HepG2 (cell line): ENCODE measurements at regions not wholly inside any gene's neighbourhood (a gene's known extent, or its start where the extent isn't known, plus 50 kb on each side); places are given as distances from the start of the nearest gene placed in this dataset.

Source experiments
- ATAC-seq: fragments of 200-7000 bp; cut with Tn5 transposase; 3 replicates; pipeline ENCODE4 v1.9.1; 2020; ENCODE audit warnings: mild to moderate bottlenecking, moderate library complexity
- BruUV-seq: library from RNA; stranded (reverse); fragments of 400-500 nt; replicated peaks from 2 replicates; lab custom pipeline; 2021; lab: Mats Ljungman, UMichigan
- CTCF ChIA-PET: fragments of 300-600 bp; formaldehyde crosslinking; extraction: SDS; loops from one replicate; lab custom pipeline; 2021; ENCODE audit warnings: low total read pairs, inconsistent platforms, low intra/inter-chr PET ratio; lab: Yijun Ruan, JAX
- POLR2A ChIA-PET: fragments of 350-600 bp; sonication (Branson Sonifier 250); formaldehyde crosslinking; loops from one replicate; lab custom pipeline; 2020; ENCODE audit warnings: antibody characterized with exemption, inconsistent platforms; lab: Yijun Ruan, JAX
- DNase-seq: peaks from one replicate; pipeline ENCODE4 v3.0.0-alpha.2; 2015; ENCODE audit warnings: low spot score
- FAIRE-seq: peaks from 3 replicates; lab custom pipeline; 2011; peaks lifted over from hg19 to GRCh38; lab: Jason Lieb, UNC
- H2AFZ ChIP-seq: one replicate; pipeline ENCODE4 v1.6.1; 2011; ENCODE audit warnings: low read length, inconsistent platforms
- H3K27ac ChIP-seq: fragments of 300-600 bp; 3 replicates; pipeline ENCODE4 v1.8.0; 2011; ENCODE audit warnings: mixed run types, mild to moderate bottlenecking, mixed read lengths, low read length, inconsistent platforms; ENCODE audit not compliant: insufficient read depth; ENCODE audit errors: extremely low read length
- H3K27me3 ChIP-seq, 2 experiments: fragments of 200-600 bp in 1 of 2; 2 replicates in 1 of 2; 3 replicates in 1 of 2; pipeline versions ENCODE4 v1.6.0 to v1.8.0; 2011; ENCODE audit warnings: low read length in 2 of 2, mild to moderate bottlenecking in 2 of 2, moderate library complexity in 2 of 2, inconsistent platforms in 1 of 2; ENCODE audit not compliant: insufficient read depth in 2 of 2, control insufficient read depth in 1 of 2
- H3K36me3 ChIP-seq, 2 experiments: fragments of 200-600 bp in 1 of 2; replicated peaks in 1 of 2; 2 replicates in 1 of 2; 3 replicates in 1 of 2; pipeline versions ENCODE4 v1.5.1 to v1.8.0; 2011; ENCODE audit warnings: low read length in 2 of 2, inconsistent platforms in 1 of 2; ENCODE audit not compliant: insufficient read depth in 2 of 2, control insufficient read depth in 1 of 2
- H3K4me1 ChIP-seq: 2 replicates; pipeline ENCODE4 v1.5.1; 2012; ENCODE audit warnings: low read length, inconsistent platforms; ENCODE audit not compliant: insufficient read depth
- H3K4me2 ChIP-seq: 2 replicates; pipeline ENCODE4 v1.6.0; 2011; ENCODE audit warnings: low read depth, low read length, inconsistent platforms
- H3K4me3 ChIP-seq, 3 experiments: fragments of 200-600 bp in 1 of 3; sonication (generic), shearing (Covaris generic) in 1 of 3; replicated peaks in 1 of 3; 2 replicates each; pipeline ENCODE4 v1.5.1; 2011 to 2016; ENCODE audit warnings: low read length in 3 of 3, inconsistent platforms in 2 of 3, low read depth in 2 of 3, mild to moderate bottlenecking in 2 of 3, control low read depth in 1 of 3, mixed read lengths in 1 of 3; ENCODE audit not compliant: insufficient read depth in 1 of 3
- H3K79me2 ChIP-seq: one replicate; pipeline ENCODE4 v1.6.1; 2011; ENCODE audit warnings: low read length, inconsistent platforms; ENCODE audit not compliant: insufficient read depth
- H3K9ac ChIP-seq: 2 replicates; pipeline ENCODE4 v1.6.0; 2011; ENCODE audit warnings: mild to moderate bottlenecking, low read depth, low read length, inconsistent platforms; ENCODE audit not compliant: insufficient read depth
- H3K9me3 ChIP-seq: 2 replicates; pipeline ENCODE4 v1.5.1; 2012; ENCODE audit warnings: mild to moderate bottlenecking, low read length
- H4K20me1 ChIP-seq: 2 replicates; pipeline ENCODE4 v1.6.0; 2011; ENCODE audit warnings: inconsistent platforms, mild to moderate bottlenecking, low read length, moderate library complexity; ENCODE audit not compliant: insufficient read depth
- CEBPB ChIP-seq: IDR thresholded peaks from 2 replicates; pipeline ENCODE4 v1.6.1; 2011; ENCODE audit warnings: low read depth, low read length, improper control_type of control experiment, borderline replicate concordance
- FOXJ3 ChIP-seq: sonication (generic); formaldehyde crosslinking; IDR thresholded peaks from 2 replicates; pipeline ENCODE4 v1.4.0; 2020; ENCODE audit warnings: missing genetic modification reagents, mild to moderate bottlenecking, borderline replicate concordance
- GPN1 ChIP-seq: sonication (generic); formaldehyde crosslinking; IDR thresholded peaks from 2 replicates; pipeline ENCODE4 v1.5.1; 2020; ENCODE audit warnings: missing genetic modification reagents, borderline replicate concordance
- ISX ChIP-seq: sonication (generic); formaldehyde crosslinking; conservative IDR thresholded peaks from 2 replicates; pipeline ENCODE4 v1.5.0; 2020; ENCODE audit warnings: missing genetic modification reagents
- NFIC ChIP-seq: IDR thresholded peaks from 2 replicates; pipeline ENCODE4 v1.6.1; 2012; ENCODE audit warnings: mild to moderate bottlenecking, low read length, inconsistent platforms
- PRPF4 ChIP-seq: fragments of 200-400 bp; formaldehyde crosslinking; IDR thresholded peaks from 2 replicates; pipeline ENCODE4 v1.6.1; 2016; ENCODE audit warnings: low read length, low read depth; ENCODE audit not compliant: poor library complexity, severe bottlenecking
- RXRA ChIP-seq: sonication (generic); formaldehyde crosslinking; IDR thresholded peaks from 2 replicates; pipeline ENCODE4 v1.5.1; 2020; ENCODE audit warnings: missing genetic modification reagents
- TRAFD1 ChIP-seq: sonication (generic); formaldehyde crosslinking; IDR thresholded peaks from 2 replicates; pipeline ENCODE4 v1.5.1; 2020; ENCODE audit warnings: missing genetic modification reagents, mild to moderate bottlenecking, borderline replicate concordance
- ZIK1 ChIP-seq: sonication (generic); formaldehyde crosslinking; IDR thresholded peaks from 2 replicates; pipeline ENCODE4 v1.5.0; 2020; ENCODE audit warnings: mild to moderate bottlenecking, low read depth, missing genetic modification reagents, borderline replicate concordance
- ZNF101 ChIP-seq: sonication (generic); formaldehyde crosslinking; IDR thresholded peaks from 2 replicates; pipeline ENCODE4 v1.4.0; 2020; ENCODE audit warnings: mild to moderate bottlenecking, low read depth, missing genetic modification reagents, borderline replicate concordance
- ZNF354B ChIP-seq: sonication (generic); formaldehyde crosslinking; IDR thresholded peaks from 2 replicates; pipeline ENCODE4 v1.8.0; 2022; ENCODE audit warnings: mild to moderate bottlenecking, missing genetic modification reagents
- ZZZ3 ChIP-seq: sonication (generic); formaldehyde crosslinking; IDR thresholded peaks from 2 replicates; pipeline ENCODE4 v1.4.0; 2020; ENCODE audit warnings: missing genetic modification reagents, mild to moderate bottlenecking, borderline replicate concordance
- WGBS: methylation state at CpG from one replicate; pipeline ENCODE4 v1.1.6; 2017; ENCODE audit warnings: low lambda C conversion rate; 5-methylcytosine and 5-hydroxymethylcytosine counted together
- in situ Hi-C: cut with HindIII; loops from 2 replicates; pipeline ENCODE4 v1.10.0; 2017; ENCODE audit warnings: low pct_unique_long_range_greater_than_20kb; ENCODE audit not compliant: extremely low pct_ligation_motif_present
- intact Hi-C: fragments of 100-400 bp; cut with micrococcal nuclease; formaldehyde crosslinking; loops from one replicate; pipeline ENCODE4 v1.10.0; 2022; ENCODE audit not compliant: unreplicated experiment
- TF ChIP-seq, protein P1 (sequence below): IDR thresholded peaks from 2 replicates; pipeline ENCODE4 v1.6.1; 2016; ENCODE audit warnings: low read depth, borderline replicate concordance

- H3K79me2 ChIP-seq, result no peaks in the 10 kb centered on the region
- no peak overlapping the region for H2AFZ ChIP-seq
- H3K27ac ChIP-seq, result no peak overlapping the region
- H3K4me3 ChIP-seq, result no peak overlapping the region
- H3K4me1 ChIP-seq, result no peaks in the 10 kb centered on the region
- ATAC-seq, result no peak
- BruUV-seq, result no TSS peak
- intact Hi-C loops, result no loop called here
- FAIRE-seq, result no peak
- CTCF ChIA-PET, result no interaction called here
- H3K9me3 ChIP-seq, result no peaks in the 10 kb centered on the region
- TF ChIP-seq TRAFD1 (CRISPR knock-in tag), result no peak
- no peak for TF ChIP-seq ZIK1
- no peak for TF ChIP-seq RXRA
- TF ChIP-seq NFIC, result no peak
- TF ChIP-seq, protein P1, sequence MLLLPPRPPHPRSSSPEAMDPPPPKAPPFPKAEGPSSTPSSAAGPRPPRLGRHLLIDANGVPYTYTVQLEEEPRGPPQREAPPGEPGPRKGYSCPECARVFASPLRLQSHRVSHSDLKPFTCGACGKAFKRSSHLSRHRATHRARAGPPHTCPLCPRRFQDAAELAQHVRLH (CRISPR knock-in tag), result no peak
- TF ChIP-seq CEBPB, result no peak
- TF ChIP-seq ZNF101, result no peak
- no peak for TF ChIP-seq ISX (CRISPR knock-in tag)
- no peak for TF ChIP-seq GPN1 (CRISPR knock-in tag)
- TF ChIP-seq FOXJ3 (CRISPR knock-in tag), result no peak
- no peak for TF ChIP-seq ZZZ3 (CRISPR knock-in tag)
- TF ChIP-seq PRPF4, result no peak
- TF ChIP-seq ZNF354B (CRISPR knock-in tag), result no peak
- TF ChIP-seq, all 625 proteins: peak for 0
- Histone ChIP-seq H3K9ac (no peak overlapping the region), H3K27me3 (no peaks in the 10 kb centered on the region), H3K36me3 (no peaks in the 10 kb centered on the region), H3K4me2 (no peak overlapping the region), H4K20me1 (no peaks in the 10 kb centered on the region)
- POLR2A ChIA-PET, result no interaction called here
- 2% methylated on average over 4 of the region's 4 CpGs for WGBS
- DNase-seq, result no peak
- in situ Hi-C loops, result no loop called here
These were observed 524.4 kb downstream of the LMO7 start for GRCh38 chr13:76160506-76160905.
